Neural progenitor cell (in vitro differentiated cells): ENCODE measurements at regions not wholly inside any gene's neighbourhood (a gene's known extent, or its start where the extent isn't known, plus 50 kb on each side); places are given as distances from the start of the nearest gene placed in this dataset.

Source experiments
- DNase-seq: peaks from one replicate; pipeline ENCODE4 v3.0.0-alpha.2; 2016; ENCODE audit warnings: low spot score
- H2AFZ ChIP-seq: fragments of 200-600 bp; sonication (generic); replicated peaks from 2 replicates; pipeline ENCODE4 v1.6.1; 2016; ENCODE audit warnings: antibody characterized with exemption
- H3F3A ChIP-seq: fragments of 200-600 bp; sonication (generic); 2 replicates; pipeline ENCODE4 v1.6.1; 2016; ENCODE audit warnings: antibody characterized with exemption, low read depth
- H3K27ac ChIP-seq: fragments of 200-600 bp; sonication (generic); 2 replicates; pipeline ENCODE4 v1.5.1; 2016; ENCODE audit warnings: mild to moderate bottlenecking
- H3K27me3 ChIP-seq: fragments of 200-600 bp; sonication (generic); 2 replicates; pipeline ENCODE4 v1.6.1; 2016; ENCODE audit warnings: mild to moderate bottlenecking, moderate library complexity
- H3K36me3 ChIP-seq: fragments of 200-600 bp; sonication (generic); 2 replicates; pipeline ENCODE4 v1.5.1; 2016
- H3K4me1 ChIP-seq: fragments of 200-600 bp; sonication (generic); 2 replicates; pipeline ENCODE4 v1.6.1; 2016; ENCODE audit warnings: mixed run types
- H3K4me2 ChIP-seq: fragments of 200-600 bp; sonication (generic); 2 replicates; pipeline ENCODE4 v1.6.1; 2016
- H3K4me3 ChIP-seq: fragments of 200-600 bp; sonication (generic); 2 replicates; pipeline ENCODE4 v1.5.1; 2016
- H3K79me2 ChIP-seq: fragments of 200-600 bp; sonication (generic); 2 replicates; pipeline ENCODE4 v1.6.1; 2016; ENCODE audit warnings: low read depth
- H3K9ac ChIP-seq: fragments of 200-600 bp; sonication (generic); 2 replicates; pipeline ENCODE4 v1.6.1; 2016
- H3K9me3 ChIP-seq: fragments of 200-600 bp; sonication (generic); 2 replicates; pipeline ENCODE4 v1.5.1; 2016; ENCODE audit warnings: low read depth
- H4K20me1 ChIP-seq: fragments of 200-600 bp; sonication (generic); 2 replicates; pipeline ENCODE4 v1.6.1; 2016; ENCODE audit warnings: low read depth
- H3K27ac Mint-ChIP-seq: 3 replicates; pipeline ENCODE4 v1.8.0; 2021; ENCODE audit warnings: mixed read lengths
- H3K27me3 Mint-ChIP-seq: 2 replicates; pipeline ENCODE4 v1.8.0; 2022; ENCODE audit warnings: low read depth, mild to moderate bottlenecking, inconsistent platforms, moderate library complexity, mixed read lengths; ENCODE audit not compliant: insufficient read depth
- H3K36me3 Mint-ChIP-seq: 3 replicates; pipeline ENCODE4 v1.8.0; 2021; ENCODE audit warnings: mixed read lengths
- H3K4me1 Mint-ChIP-seq: 3 replicates; pipeline ENCODE4 v1.8.0; 2021; ENCODE audit warnings: mixed read lengths
- H3K4me3 Mint-ChIP-seq: 3 replicates; pipeline ENCODE4 v1.8.0; 2021; ENCODE audit warnings: mild to moderate bottlenecking, moderate library complexity, mixed read lengths
- H3K9me3 Mint-ChIP-seq: 3 replicates; pipeline ENCODE4 v1.8.0; 2020; ENCODE audit warnings: mixed read lengths
- EZH2 ChIP-seq: fragments of 200-600 bp; sonication (generic); IDR thresholded peaks from 2 replicates; pipeline ENCODE4 v1.6.1; 2017; ENCODE audit warnings: antibody characterized with exemption, mild to moderate bottlenecking, moderate library complexity
- EZH2phosphoT487 ChIP-seq: fragments of 200-600 bp; sonication (generic); IDR thresholded peaks from 2 replicates; pipeline ENCODE4 v1.6.1; 2017; ENCODE audit warnings: antibody characterized with exemption
- TF ChIP-seq, protein P1 (sequence below): fragments of 200-600 bp; sonication (generic); IDR thresholded peaks from 2 replicates; pipeline ENCODE4 v1.5.1; 2017; ENCODE audit warnings: antibody characterized with exemption, mild to moderate bottlenecking

GRCh38 chrX:13195340-13195739 lies 124.5 kb downstream of the ATXN3L start:
- no peaks in the 10 kb centered on the region for H4K20me1 ChIP-seq
- H3K4me3 ChIP-seq, result no peak overlapping the region
- no peaks in the 10 kb centered on the region for H3K79me2 ChIP-seq
- no peak overlapping the region for H2AFZ ChIP-seq
- no peak overlapping the region for H3K4me3 Mint-ChIP-seq
- no peak overlapping the region for H3K27ac Mint-ChIP-seq
- H3K4me1 ChIP-seq, result peaks cover 17% of the 10 kb centered on the region
- peaks cover 25% of the 10 kb centered on the region for H3K4me1 Mint-ChIP-seq
- no peaks in the 10 kb centered on the region for H3K9me3 ChIP-seq
- no peak for DNase-seq
- no peaks in the 10 kb centered on the region for H3K36me3 Mint-ChIP-seq
- H3K27ac ChIP-seq, result no peak overlapping the region
- no peaks in the 10 kb centered on the region for H3K36me3 ChIP-seq
- H3K27me3 Mint-ChIP-seq, result peaks cover 3% of the 10 kb centered on the region
- no peak overlapping the region for H3K4me2 ChIP-seq
- H3F3A ChIP-seq, result peaks cover 21% of the 10 kb centered on the region
- peaks cover 7% of the 10 kb centered on the region for H3K9me3 Mint-ChIP-seq
- TF ChIP-seq, protein P1, sequence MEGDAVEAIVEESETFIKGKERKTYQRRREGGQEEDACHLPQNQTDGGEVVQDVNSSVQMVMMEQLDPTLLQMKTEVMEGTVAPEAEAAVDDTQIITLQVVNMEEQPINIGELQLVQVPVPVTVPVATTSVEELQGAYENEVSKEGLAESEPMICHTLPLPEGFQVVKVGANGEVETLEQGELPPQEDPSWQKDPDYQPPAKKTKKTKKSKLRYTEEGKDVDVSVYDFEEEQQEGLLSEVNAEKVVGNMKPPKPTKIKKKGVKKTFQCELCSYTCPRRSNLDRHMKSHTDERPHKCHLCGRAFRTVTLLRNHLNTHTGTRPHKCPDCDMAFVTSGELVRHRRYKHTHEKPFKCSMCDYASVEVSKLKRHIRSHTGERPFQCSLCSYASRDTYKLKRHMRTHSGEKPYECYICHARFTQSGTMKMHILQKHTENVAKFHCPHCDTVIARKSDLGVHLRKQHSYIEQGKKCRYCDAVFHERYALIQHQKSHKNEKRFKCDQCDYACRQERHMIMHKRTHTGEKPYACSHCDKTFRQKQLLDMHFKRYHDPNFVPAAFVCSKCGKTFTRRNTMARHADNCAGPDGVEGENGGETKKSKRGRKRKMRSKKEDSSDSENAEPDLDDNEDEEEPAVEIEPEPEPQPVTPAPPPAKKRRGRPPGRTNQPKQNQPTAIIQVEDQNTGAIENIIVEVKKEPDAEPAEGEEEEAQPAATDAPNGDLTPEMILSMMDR, result no peak
- TF ChIP-seq EZH2 (no peak), EZH2phosphoT487 (no peak)
- H3K27me3 ChIP-seq, result no peaks in the 10 kb centered on the region
- no peak overlapping the region for H3K9ac ChIP-seq

DNA sequence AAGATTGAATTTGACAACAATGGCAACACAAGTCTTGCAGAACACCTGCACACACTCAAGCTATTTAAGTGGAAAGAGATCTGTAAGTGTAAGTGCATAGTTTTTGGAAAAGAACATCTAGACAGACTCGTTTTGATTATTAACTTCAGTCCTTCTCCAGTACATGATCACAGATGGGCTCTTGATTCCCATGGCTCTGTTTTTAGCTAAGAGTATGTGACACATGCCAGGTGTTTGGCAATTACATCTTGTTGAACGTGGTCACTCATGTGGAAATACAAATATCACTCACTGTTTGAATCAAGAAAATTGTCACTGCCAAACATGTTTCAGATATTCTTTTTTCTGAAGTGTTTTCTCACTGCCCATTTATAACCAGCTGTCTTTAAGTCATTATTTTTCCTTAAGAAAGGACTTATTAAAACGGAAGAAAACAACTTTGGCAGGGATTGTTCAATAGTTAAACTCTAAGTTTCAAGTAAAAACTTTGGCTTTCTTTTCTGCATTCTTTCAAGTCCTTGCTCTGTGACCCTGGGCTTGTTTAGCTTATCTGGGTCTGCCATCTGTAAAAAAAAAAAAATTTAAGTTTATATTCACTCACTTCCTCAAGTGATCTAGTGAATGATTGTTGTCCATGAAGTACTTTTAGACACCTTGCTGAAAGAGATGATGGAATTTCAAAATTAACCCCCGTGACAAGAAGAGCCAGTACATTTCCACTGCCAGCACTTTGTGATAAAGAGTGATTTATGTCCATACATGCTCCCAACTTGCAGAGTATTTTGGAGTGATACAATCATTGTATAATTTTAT lies 125.4 kb downstream of the ATXN3L start:
- H3K27me3 Mint-ChIP-seq, result peaks cover under 1% of the 10 kb centered on the region
- Histone ChIP-seq H4K20me1 (no peaks in the 10 kb centered on the region), H2AFZ (no peak overlapping the region), H3K9ac (no peak overlapping the region), H3K27me3 (no peaks in the 10 kb centered on the region), H3K4me1 (peaks cover 17% of the 10 kb centered on the region), H3K4me3 (no peak overlapping the region), H3K4me2 (no peak overlapping the region), H3F3A (peaks cover 19% of the 10 kb centered on the region), H3K79me2 (no peaks in the 10 kb centered on the region), H3K36me3 (no peaks in the 10 kb centered on the region), H3K9me3 (no peaks in the 10 kb centered on the region), H3K27ac (no peak overlapping the region)
- no peak overlapping the region for H3K27ac Mint-ChIP-seq
- peaks cover 1% of the 10 kb centered on the region for H3K9me3 Mint-ChIP-seq
- no peak for DNase-seq
- no peaks in the 10 kb centered on the region for H3K36me3 Mint-ChIP-seq
- no peak overlapping the region for H3K4me3 Mint-ChIP-seq
- H3K4me1 Mint-ChIP-seq, result peaks cover 29% of the 10 kb centered on the region
- TF ChIP-seq, protein P1, result no peak
- TF ChIP-seq EZH2 (no peak), EZH2phosphoT487 (no peak)

DNA sequence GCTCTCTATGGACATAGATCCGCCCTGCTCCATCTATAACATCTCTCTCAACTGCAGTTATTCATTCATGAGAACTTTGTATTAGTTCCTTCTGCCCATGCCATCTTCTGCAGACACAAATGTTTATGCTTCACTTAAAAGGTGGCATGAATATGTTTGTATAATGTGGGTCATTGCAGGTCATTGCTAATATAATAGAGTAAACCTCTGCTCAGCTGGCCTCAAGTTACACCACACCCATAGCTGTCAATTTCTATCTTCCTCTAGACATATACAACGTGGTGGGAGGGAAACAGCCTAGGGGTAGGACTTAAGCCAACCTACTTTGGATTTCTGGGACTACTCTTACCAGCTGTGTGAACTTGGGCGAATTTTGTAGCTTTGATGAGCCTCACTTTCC lies 129.8 kb downstream of the ATXN3L start:
- Mint-ChIP-seq H3K36me3 (no peaks in the 10 kb centered on the region), H3K4me1 (peaks cover 16% of the 10 kb centered on the region), H3K27ac (no peak overlapping the region), H3K4me3 (no peak overlapping the region), H3K9me3 (peaks cover 3% of the 10 kb centered on the region), H3K27me3 (peaks cover 5% of the 10 kb centered on the region)
- no peaks in the 10 kb centered on the region for H3K27me3 ChIP-seq
- H3K9me3 ChIP-seq, result no peaks in the 10 kb centered on the region
- no peak overlapping the region for H3K4me3 ChIP-seq
- no peak overlapping the region for H3K4me2 ChIP-seq
- no peak overlapping the region for H2AFZ ChIP-seq
- no peaks in the 10 kb centered on the region for H3F3A ChIP-seq
- H4K20me1 ChIP-seq, result no peaks in the 10 kb centered on the region
- TF ChIP-seq EZH2phosphoT487, result no peak
- no peak for TF ChIP-seq EZH2
- TF ChIP-seq, protein P1, result no peak
- no peak for DNase-seq
- H3K9ac ChIP-seq, result no peak overlapping the region
- no peaks in the 10 kb centered on the region for H3K79me2 ChIP-seq
- H3K36me3 ChIP-seq, result no peaks in the 10 kb centered on the region
- H3K4me1 ChIP-seq, result no peaks in the 10 kb centered on the region
- H3K27ac ChIP-seq, result no peak overlapping the region
